GM03348 (cell line): ENCODE measurements at regions not wholly inside any gene's neighbourhood (a gene's known extent, or its start where the extent isn't known, plus 50 kb on each side); places are given as distances from the start of the nearest gene placed in this dataset.
"Not testable (repeated sequence)": the region's sequence is repeated elsewhere in the genome, so short reads cannot be mapped to it uniquely, and the experiment has no call there.

ENCODE experiments used
- DNase-seq: peaks from one replicate; pipeline ENCODE4 v3.0.0; 2012; ENCODE audit warnings: low spot score

DNA sequence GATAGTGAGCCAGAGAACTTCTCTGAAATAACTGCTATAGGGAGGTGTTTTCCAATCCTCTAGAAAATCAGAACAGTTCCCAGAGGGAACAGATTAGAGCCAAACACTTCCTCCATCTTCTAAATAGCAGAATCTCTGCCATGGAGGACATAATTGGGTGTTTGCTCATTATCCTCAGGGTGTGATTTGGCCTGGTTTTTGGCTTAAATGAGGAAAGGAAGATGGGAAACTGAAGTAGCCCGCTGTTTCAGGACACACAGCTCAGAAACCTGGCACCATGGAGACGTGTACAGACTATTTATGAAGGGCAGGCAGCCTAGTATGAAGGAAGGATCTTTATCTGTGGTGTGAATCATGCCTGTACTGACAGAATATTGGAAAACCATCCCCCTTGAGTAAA lies 231.7 kb upstream of the PRKD1 start:
- DNase-seq, result no peak

DNA sequence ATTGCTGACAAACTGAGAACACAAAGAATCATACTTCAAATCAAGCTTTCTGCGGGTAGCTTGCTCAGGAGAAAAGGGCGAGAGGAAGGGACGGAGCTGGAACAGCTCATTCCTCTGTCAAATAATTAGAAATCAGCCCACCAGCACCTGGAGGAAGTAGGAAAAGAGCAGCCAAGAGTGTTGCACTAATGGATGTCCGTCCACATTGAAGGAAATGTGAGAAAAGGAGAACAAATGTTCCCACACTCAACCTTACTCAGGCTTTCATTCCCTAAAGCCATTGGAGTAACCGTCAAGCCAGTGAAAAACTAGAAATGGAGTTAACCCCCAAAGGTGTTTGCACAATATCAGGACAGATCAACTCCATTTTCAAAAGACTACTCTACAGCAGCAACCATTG lies 233.0 kb upstream of the PRKD1 start:
- DNase-seq, result no peak

DNA sequence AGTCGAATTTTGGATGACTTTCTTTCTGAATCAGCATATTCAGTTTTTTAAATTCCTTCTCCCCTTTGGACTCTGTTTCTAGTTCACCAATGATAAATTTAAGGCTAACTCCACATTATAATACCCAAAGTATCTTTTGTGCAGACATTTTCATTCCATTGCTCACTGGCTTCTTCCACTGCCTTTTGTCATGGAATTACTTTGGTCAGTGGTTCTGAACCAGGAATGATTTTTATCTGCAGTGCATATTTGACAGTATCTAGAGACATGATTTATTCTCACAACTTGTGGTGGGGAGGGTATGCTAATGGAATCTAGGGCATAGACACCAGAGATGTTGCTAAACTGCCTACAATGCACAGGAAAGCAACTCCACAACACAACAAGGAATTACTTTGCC lies 234.4 kb upstream of the PRKD1 start:
- DNase-seq, result no peak

DNA sequence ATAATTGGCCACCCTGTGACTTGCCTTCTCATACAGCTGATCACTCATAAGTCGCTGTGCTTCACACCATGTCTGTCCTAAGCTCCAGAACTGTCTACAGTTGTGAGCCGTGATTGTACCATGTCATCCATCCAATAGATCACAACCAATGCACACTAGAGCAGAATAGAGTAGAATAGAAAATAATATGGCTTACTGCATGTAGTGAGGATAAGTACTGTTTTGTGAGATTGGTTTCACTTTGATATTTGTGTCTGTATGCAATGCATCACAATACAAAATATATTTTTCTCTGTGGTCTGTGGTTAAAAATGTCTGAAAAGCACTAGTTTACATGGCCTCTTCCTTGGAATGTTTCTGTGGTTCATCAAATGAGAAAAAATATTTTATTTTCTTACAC lies 237.6 kb upstream of the PRKD1 start:
- no peak for DNase-seq

DNA sequence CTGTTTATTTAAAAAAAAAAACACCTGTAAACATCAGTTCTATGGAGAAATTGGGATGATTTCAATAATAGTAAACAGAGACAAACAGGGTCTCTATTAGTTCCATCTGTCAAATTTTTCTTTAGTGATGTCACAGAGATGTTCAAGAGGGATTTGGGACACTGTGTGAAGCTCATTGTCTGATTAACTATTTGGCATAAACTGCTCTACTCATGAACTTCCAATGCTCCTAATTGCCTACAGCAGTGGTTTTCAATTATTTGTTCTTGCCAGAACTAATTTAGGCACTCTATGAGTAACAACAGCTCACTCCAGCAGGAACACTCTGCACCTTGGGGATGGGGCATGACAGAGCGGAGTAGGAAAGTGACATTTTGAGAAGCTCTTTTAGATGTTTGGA lies 250.1 kb upstream of the PRKD1 start:
- DNase-seq, result no peak

DNA sequence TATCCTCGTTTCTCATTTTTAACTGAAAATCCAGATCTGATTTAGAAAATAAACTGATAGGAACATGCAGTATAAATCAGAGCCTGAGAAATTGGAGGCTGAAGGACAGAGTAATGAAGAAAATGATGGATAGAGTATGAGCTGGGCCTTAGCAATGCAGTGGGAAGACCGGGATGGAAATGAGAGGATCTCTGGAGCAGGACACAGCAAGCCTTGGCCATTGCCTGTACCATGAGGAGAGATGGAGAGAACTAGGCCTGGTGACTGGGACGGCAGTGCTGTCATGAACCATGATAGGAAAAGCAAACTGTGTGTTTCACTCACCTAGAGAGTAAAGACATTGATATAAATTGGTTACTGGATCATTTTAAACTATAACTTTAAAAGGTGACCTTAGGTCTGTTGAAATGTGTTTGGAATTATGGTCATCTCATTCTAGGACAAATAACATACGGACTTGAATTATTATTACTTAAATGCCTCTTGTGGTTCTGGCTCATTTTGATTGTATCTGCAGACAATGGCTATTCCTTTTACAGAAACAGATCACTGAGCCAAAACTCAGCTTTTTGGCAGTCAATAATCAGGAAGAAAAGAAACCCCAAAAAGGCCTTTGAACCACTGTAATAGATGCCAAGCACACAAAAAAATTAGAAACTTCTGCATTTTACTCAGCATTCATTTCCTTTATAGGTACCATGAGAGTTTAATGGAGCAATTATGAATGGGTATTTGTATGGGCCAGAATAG lies 251.9 kb upstream of the PRKD1 start:
- DNase-seq, result no peak

DNA sequence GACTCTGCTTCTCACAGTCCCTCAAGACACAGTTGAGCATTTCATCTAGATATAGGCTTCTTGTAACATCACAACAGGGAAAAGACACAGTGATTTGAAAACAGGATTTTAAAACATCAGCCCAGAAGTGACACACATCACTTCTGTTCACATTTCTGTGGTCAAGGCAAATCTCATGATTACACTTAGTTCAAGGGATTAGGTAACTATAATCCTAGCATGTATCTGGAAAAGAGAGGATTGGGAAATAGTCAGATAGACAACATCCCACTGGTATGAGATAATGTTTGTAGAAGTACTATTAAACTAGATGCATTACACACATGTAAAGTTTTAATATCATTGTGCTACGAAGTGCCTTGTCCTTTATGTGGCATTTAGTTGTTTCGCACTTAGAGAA lies 252.6 kb upstream of the PRKD1 start:
- DNase-seq, result peak; percentile 24

DNA sequence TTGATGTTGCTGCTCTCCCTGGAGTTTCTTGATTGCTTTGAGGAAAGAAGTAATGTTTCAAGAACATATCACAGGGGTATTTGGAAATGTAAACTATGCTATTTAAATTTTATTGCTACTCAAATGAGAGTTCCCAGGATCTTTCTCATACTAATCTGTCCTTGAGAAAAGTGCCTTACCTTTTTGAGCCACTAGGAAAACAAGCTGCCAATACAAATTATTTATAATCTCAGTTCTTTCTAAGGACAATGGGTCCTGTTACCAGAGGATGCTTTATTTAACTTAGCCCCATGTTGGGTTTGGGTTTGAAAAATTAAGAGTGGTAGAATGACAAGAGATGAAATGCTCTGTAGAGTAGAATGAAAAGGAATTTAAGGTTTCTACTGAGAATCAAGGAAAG lies 258.2 kb upstream of the PRKD1 start:
- DNase-seq, result no peak

DNA sequence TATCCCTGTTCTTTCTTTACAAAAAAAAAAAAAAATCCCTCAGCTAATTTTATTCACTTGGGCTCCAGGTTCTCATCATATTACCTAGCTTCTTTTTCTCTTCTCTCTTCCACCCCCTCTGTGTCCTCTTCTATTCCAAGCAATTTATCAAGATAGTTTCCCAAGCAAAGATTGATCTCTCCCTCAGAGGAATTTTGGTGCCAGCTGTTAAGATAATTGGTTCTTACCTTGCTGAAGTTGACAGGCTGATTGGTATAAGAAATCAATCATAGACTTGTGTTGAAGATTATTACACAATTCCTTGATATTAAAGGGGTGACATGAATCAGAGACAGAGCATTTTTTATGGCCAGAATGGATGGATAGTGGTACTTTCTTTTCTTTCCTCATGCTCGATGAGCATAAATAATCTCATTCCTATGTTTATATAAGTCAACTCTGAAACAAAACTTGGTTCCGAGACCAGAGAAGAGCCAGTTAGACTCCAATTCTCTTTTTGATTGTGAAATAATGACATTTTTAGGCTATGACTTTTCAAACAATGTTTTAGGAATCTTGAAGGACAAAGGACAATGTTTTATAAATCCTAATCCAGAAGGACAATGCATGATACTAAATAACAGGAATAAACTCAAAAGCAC lies 264.1 kb upstream of the PRKD1 start:
- DNase-seq, result no peak

DNA sequence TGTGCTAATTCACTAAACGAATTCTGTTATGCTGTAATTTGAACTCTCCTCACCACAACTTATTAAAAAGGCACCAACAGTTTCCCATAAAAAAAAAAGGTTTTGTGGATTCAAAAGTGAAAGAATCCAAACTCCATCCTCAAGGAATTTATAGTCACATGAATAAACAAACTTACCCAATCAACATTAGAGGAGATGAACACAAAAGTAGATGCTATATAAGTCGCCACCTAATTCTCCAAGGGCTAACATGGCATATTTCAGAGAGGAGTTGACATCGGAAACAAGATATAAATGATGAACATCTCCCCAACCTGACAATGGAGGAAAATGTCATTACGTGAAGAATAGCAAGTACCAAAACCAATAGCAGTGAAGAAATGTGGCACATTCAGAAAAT lies 265.5 kb upstream of the PRKD1 start:
- DNase-seq, result no peak

DNA sequence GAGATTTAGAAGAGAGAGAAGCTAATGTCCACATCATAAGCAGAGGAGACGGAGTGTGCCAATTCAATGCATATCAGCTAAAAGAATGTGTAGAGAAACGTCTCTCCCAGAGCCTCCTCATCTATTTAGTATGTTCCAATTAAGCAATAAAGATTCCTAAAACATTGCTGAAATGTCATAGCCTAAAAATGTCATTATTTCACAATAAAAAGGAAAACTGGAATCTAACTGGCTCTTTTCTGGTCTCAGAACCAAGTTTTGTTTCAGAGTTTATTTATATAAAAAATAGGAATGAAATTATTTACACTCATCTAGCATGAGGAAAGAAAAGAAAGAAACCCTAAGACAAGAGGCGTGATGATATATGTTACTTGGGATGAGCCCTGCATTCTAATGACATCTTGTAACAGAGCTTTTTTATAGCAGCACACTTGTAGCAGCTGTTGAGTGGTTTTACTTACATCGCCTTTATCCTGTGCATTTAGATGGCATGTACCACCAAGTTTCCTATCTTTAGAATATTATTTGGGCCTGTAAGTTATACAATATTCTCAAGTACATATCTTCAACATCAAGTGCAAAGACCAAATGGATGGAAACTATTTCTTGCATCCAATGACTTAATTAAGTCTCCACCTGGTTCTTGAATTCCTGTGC lies 266.3 kb upstream of the PRKD1 start:
- DNase-seq, result peak; percentile 55

DNA sequence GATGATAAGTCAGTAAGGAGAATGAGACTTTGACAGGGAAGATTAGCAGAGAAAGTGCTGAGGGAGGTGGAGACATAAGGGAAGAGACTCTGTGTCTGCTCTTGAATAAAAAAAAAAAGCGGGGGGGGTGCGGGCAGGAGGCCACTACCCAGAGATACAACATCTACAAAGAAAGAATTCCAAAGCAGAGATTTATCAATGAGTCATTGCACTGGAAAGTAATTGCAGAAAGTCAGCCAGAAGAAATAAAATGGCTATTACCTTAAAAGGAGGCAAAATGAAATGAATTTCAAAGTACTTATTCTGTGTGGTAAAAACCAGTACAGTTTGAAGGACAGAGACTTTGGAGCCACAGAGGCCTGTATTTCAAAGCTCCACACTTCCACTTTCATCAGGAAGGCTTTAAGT lies 267.1 kb upstream of the PRKD1 start:
- peak; percentile 72 for DNase-seq

DNA sequence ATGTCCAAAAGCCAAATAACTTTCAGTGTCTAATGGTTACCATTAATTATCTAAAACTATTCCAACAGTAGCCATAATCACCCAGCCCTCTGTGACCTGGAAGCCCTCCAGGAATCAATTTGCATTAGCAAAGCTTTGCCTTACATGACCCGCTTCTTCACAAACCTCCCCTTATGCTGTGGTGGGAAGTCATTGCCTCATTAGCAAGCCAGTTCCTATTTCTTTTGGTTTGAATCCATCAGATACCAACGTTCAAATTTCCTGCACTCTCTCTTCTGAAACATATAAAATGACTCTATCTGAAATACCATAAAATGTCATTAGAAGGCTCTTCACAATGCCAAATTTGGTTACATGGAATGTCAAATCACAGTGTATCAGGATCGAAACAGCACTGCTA lies 268.3 kb upstream of the PRKD1 start:
- no peak for DNase-seq

DNA sequence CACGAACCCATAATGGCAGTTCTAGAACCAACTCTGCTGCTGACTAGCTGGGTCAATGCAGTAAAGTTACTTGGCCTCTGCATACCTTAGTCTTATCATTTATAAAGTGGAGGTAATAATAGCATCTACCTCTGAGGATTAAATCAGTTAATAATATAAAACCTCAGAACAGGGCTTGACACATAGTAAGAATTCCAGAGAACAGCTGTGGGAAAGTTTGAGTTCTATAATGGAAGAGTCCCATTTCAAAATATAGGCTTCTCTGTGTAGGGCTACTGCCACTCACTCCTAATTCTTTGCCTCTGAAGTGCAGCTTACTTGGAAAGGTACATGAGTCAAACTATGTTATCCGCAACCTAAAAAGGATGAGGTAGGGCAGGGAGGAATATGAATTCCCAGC lies 269.2 kb upstream of the PRKD1 start:
- DNase-seq, result no peak

DNA sequence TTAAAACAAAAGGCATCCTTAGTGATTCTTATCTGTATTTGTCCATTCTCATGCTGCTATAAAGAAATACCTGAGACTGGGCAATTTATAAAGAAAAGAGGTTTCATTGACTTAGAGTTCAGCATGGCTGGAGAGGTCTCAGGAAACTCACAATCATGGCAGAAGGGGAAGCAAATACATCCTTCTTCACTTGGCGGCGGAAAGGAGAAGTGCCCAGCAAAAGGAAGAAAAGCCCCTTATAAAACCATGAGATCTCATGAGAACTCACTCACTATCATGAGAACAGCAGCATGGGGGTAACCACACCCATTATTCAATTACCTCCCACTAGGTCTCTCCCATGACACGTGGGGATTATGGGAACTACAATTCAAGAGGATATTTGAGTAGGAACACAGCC lies 271.1 kb upstream of the PRKD1 start:
- DNase-seq, result not testable (repeated sequence)

DNA sequence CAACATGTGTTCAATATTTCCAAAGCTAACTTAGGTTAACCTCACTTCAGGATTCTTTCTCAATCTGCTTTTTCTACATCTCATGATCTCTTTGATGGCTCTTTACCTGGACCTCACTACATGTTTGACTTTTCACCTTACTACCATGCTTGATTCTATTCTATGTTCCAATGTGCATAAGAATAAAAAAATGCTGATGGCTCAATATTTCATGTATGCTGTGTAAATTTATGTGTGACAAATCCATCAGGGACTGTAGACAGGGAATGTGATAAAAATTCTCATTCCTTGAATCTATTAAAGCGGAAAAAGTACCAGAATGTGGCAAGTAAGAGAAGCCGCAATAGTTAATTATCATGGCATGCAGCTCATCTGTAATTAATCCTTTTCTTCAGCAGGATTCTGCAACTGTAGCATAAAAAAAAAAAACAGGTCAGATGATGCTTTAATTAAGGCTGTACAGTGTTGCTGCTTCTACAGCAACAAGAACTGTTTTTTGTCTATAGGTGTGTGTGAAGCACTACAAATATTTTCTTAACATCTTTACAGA lies 276.9 kb upstream of the PRKD1 start:
- DNase-seq, result no peak

DNA sequence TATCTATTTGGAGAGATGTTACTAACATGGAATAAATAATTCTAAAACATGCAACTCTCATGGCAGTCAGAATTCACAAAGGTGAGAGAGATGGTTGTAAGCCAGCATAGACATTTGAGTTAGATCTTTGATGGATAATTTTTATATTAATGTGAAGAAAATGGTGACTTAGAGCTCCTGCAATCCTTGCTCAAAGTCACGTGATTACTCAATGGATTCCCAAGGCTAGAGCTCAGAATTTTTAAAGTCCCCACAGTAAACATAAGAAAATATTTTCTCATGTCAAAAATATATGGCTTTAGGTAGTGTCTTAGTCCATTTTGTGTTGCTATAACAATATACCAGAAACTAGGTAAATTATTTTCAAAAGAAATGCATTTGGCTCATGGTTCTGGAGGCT lies 281.5 kb upstream of the PRKD1 start:
- no peak for DNase-seq

DNA sequence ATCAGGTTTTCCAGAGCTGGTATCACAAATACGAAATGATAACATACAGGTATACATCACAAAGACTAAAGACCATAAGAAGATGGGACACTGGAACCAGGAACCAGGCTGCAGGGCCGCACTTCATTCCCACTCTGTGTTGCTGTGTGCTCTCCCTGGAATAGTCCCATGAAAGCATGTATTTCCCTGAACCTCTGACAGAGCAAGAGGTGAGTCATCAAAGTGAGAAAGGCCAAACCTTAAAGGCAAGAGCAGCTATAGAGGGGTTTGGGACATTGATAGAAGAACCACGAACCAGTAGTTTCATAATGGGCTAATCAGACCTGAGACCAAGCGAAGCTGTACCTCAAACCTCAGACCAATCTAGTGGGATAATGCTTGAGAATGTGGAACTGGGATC lies 283.0 kb upstream of the PRKD1 start:
- DNase-seq, result peak; percentile 14

DNA sequence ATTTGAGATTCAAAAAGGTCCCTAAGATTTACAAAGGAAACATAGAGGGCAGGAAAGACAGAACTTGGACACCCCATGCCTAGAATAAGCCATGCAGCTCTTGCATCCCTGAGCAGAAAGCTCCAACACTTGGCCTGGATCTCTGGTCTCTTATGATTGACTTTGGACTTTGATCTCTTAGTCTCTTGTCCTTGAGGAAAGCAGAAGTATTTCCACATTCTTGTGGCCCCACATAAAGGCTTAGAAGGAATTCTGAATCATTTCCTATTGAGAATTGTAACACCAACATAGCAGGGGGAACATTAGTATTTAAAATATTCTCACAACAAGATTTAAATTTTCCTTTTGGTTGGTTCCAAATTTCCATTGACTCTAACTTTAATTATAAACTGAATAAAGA lies 283.7 kb upstream of the PRKD1 start:
- DNase-seq, result peak; percentile 50

DNA sequence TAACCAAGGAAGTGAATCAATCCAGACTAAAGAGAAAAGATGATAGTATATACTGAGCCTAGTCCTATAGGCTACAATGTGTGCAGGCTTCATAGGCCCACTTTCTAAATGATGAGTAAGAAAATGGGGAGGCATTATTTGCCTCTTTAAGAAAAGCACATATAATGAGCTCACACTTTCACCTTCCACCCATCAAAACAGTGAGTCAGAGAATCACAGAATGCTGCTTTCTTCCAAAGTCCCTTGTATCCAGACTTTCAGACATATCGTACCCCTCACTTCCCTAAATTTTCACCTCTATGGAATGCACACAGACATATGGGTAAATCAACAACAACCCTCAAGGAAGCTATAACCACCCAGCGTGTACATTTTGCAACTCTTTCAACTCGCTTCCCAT lies 286.4 kb upstream of the PRKD1 start:
- peak; percentile 8 for DNase-seq

DNA sequence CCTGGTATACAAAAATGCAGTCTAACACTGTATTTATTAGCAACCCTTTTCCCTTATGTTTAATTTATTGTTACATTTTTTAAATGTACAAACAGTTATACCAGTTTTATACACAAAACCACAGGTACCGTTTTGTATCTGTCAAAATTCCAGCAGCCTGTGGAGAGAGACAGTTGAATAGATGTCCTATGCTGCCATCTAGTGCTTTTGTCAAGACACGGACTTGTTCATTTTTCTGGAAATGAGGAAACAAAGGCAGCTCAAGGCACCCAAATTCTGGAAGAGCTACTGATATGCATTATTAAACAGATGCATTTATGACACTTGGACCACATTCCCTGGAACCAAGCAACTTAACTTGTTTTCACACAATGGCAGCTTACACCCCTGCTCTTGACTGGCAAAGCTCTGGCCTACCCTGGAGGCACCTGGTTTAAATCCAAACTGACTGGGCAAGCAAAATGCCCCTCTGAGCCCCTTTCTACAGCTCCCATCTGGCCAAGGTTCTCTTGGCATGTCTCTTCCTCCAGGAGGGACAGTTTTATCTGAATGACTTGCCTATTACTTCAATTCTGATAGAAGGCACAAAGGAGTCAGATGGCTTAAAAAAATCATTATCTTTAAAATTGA lies 286.9 kb upstream of the PRKD1 start:
- peak; percentile 54 for DNase-seq

DNA sequence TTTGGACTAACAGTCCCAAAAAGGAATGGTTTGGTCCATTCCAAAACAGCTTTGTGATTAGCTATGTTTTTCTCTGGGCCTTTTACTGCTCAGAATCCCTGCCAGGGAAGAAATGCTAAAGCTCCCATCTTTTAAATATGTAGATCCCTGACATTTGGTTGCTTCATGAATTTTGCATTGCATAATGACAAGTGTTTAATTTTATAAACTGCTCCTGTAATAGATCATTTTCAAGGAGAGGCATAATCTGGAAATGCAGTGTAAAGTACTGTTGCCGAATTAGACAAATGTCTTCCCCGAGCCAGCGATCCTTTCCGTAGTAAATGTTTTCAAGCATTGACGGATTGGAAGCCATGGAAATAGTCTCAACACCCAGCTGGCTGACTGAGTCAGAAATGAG lies 291.3 kb upstream of the PRKD1 start:
- no peak for DNase-seq

DNA sequence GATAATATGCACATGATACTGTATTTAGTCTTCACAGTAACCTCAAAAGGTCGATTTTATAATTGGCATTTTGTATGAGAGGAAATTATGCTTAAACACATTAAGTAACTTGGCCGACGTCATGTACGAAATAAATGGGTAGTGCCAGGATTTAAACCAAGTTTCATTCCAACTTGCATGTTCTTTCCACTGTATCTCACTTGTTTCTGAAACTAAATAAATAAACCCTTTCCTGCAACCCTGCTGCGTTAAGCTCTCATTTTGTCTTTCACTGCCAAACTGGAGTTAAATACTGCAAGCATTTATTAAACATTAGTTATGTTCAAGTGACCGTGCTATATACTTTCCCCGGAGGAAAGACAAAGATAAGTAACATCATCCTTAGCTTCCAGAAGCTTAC lies 293.9 kb upstream of the PRKD1 start:
- no peak for DNase-seq
